22Rv1 (cell line): ENCODE measurements at regions not wholly inside any gene's neighbourhood (a gene's known extent, or its start where the extent isn't known, plus 50 kb on each side); places are given as distances from the start of the nearest gene placed in this dataset.

Source experiments
- ZFX ChIP-seq: fragments of 450-650 bp; IDR thresholded peaks from 2 replicates; pipeline ENCODE4 v1.6.1; 2017; ENCODE audit warnings: antibody characterized with exemption, borderline replicate concordance
- TF ChIP-seq, protein P1 (sequence below): fragments of 450-650 bp; IDR thresholded peaks from 2 replicates; pipeline ENCODE4 v1.5.1; 2017; ENCODE audit warnings: mild to moderate bottlenecking

- TF ChIP-seq, protein P1, sequence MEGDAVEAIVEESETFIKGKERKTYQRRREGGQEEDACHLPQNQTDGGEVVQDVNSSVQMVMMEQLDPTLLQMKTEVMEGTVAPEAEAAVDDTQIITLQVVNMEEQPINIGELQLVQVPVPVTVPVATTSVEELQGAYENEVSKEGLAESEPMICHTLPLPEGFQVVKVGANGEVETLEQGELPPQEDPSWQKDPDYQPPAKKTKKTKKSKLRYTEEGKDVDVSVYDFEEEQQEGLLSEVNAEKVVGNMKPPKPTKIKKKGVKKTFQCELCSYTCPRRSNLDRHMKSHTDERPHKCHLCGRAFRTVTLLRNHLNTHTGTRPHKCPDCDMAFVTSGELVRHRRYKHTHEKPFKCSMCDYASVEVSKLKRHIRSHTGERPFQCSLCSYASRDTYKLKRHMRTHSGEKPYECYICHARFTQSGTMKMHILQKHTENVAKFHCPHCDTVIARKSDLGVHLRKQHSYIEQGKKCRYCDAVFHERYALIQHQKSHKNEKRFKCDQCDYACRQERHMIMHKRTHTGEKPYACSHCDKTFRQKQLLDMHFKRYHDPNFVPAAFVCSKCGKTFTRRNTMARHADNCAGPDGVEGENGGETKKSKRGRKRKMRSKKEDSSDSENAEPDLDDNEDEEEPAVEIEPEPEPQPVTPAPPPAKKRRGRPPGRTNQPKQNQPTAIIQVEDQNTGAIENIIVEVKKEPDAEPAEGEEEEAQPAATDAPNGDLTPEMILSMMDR, result no peak
- no peak for TF ChIP-seq ZFX
Observed at GRCh38 chr9:126239515-126239914, 87.1 kb upstream of the MVB12B start.
